Stimulated activated naive CD4-positive, alpha-beta T cell (primary cell): ENCODE measurements at regions not wholly inside any gene's neighbourhood (a gene's known extent, or its start where the extent isn't known, plus 50 kb on each side); places are given as distances from the start of the nearest gene placed in this dataset.
"Not testable (repeated sequence)": the region's sequence is repeated elsewhere in the genome, so short reads cannot be mapped to it uniquely, and the experiment has no call there.

Experiments used
- DNase-seq, 6 experiments: peaks; one replicate each; lab custom pipeline; 2025; lab: John Stamatoyannopoulos, UW

DNA sequence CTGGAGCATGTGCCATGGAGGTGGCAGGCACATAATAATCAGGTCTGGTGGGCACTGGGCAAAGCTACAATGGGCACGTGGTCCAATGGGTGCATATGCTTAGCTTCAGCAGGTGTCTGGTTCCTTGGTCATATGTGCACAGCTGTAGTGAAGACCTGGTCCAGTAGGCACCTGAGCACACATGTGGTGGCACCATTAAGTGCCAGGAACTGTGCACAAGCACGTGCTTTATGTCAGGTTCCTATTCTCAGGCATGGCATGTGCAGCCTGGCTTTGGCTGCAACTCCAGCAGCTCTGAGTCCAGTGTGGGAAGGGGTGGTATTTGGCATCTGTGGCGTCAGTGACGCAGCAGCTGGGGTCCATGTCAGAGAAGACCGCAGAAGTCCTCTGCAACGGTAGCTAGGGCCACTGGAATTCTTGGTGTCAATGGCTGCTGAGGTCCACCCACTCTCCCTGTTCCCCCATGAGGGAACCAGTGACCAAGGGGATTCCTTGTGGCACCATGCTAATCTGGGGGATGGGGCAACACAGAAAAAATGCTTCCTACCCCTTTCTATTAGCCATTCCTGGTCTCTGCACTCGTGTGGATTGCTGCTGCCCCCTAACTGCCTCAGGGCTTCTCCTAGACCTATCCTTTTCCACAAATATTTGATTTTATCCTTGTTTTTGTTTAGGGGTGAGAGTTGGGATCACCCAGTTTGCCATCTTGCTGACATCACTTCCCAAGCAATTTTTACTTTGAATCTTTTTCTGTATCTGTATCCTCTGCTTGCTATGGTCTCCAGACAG lies 262.9 kb upstream of the MAP2 start:
- DNase-seq, result no peak

DNA sequence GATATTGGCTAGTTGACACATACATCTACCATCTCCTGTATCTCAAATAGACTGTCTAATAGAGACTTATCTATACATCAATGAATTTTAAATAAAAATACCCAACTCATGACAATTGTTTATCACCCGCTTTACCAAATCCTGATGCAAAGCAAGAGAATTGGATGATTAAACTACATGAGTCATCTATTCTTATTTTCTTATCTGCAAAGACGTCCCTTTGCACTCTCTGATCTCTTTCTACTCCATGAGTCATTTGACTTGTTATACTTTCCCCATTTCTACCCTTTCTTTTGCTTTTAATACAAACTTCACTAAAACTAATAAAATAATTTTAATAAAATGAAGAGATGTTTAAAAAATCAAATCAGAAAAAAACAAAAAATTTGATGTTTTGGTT lies 261.7 kb upstream of the MAP2 start:
- DNase-seq, result no peak

DNA sequence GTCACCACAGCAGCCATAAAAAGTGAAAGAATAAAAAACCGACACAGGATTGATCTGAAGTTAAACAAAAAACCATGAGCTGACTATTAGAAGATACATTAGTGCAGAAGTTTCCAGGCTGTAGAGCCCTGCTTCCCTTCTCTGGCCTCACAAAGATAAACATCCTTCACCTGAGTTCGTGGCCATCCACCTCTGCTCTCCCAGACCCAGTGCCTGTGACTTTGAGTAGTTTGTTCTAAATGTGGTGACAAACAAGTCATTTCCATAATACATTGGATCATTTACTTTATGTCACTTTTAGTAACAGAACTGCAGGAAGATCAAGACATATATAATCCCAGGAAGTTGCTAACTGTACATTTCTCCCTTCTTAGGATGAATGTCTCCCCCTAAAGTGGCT lies 241.9 kb upstream of the MAP2 start:
- DNase-seq, result no peak

GRCh38 chr2:209186886-209187285 lies 237.0 kb upstream of the MAP2 start:
- not testable (repeated sequence) for DNase-seq

DNA sequence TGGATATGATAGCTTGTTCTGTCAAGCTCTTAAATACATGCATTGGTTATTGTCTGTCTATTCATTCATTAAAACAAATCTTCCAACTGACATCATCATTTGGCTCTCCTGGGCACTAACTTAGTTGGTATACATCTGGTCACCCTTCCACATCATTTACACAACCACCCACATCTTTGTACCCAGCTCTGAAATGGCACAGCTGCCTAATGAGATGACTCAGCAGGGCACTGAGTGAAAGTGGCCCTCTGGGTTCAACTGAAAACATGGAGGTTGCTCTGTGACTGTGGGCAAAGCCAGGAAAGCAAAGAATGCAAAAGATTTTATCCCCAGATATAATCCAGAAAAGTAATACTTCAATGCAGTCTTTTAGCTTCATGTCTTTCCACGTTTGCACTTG lies 234.0 kb upstream of the MAP2 start:
- no peak for DNase-seq

GRCh38 chr2:209191139-209191538 lies 232.7 kb upstream of the MAP2 start:
- no peak for DNase-seq

DNA sequence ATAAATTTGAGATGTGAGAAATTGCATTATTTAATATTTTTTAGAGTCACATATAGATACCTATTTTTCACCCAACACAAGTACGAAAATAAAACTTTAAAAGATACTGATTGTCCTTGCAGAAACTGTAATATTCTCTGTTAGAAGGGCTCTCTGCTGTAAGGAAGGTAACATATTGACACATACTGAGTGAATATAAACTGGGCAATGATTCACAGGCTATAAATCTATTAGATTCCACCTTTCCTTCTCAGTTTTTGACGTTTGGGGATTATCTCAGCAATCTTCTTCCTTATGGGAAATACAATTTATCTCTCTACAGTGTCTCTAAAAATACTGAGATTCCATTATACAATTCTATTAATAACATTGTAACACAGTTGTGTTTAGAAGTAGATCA lies 229.1 kb upstream of the MAP2 start:
- DNase-seq, result no peak

- DNase-seq, result no peak
Measured at GRCh38 chr2:209208211-209208610, 215.6 kb upstream of the MAP2 start.

GRCh38 chr2:209209943-209210342 lies 213.9 kb upstream of the MAP2 start:
- DNase-seq, result no peak

DNA sequence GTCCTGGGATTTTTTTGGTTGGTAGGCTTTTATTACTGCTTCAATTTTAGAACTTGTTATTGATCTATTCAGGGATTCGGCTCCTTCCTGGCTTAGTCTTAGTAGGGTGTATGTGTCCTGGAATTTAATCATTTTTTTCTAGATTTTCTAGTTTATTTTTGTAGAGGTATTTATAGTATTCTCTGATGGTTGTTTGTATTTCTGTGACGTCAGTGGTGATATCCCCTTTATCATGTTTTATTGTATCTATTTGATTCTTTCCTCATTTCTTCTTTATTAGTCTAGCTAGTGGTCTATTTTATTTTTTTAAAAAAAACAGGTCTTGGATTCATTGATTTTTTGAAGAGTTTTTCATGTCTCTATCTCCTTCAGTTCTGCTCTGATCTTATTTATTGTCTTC lies 193.3 kb upstream of the MAP2 start:
- no peak for DNase-seq

- no peak for DNase-seq
Measured at GRCh38 chr2:209236377-209236776, 187.5 kb upstream of the MAP2 start.

- DNase-seq, result no peak
Measured at GRCh38 chr2:209238765-209239584, 184.9 kb upstream of the MAP2 start.

DNA sequence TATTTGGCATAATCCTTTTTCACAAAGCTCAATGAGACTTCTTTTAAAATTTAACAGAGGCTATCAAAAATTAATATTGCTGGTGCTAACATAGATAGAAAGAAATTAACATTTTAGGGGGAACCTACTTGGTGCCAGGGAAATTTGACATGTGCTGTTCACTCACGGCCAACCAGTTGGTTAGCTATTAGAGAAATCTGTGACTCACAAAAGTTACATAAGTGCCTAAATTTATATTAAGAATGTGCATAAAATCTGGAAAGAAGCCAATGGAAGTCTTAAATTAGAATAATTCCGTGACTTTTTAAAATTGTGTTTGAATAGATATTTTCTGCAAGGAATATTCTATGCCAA lies 184.3 kb upstream of the MAP2 start:
- no peak for DNase-seq

DNA sequence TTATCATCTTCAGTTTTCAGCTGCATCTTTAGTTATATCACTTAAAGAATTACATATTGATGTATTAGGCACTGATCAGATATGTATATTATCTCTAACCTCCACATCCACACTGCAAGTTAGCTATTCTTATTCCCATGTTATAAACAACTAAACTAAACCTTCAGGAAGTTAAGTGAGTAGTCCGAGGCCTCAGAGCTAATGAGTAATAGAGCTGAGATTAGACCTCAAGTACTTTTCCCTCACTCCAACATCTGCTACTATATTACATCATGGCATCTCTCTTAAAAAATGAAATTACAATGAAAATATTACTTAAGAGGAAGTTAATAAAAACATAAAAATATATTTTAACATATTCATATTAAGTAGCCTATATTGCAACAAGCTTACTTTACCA lies 183.6 kb upstream of the MAP2 start:
- DNase-seq, result no peak

GRCh38 chr2:209253544-209253943 lies 170.3 kb upstream of the MAP2 start:
- DNase-seq, result no peak

DNA sequence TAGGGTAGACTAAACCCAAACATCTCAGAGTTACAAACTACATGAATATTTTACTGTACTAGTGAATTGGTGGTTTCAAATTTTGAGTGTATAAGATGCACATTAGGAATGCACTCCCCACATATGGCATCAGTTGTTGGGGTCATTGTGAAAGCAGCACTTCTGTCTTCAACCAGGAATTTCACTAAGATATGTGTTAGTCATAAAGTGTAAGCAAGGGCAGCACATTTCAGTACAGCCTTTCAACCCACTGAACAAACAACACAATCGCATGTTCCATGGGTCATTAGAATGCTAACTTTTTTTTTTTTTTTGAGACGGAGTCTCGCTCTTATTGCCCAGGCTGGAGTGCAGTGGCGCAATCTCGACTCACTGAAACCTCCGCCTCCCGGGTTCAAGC lies 164.1 kb upstream of the MAP2 start:
- DNase-seq, result no peak

GRCh38 chr2:209260281-209260680 lies 163.6 kb upstream of the MAP2 start:
- DNase-seq, result no peak

GRCh38 chr2:209261366-209262053 lies 162.3 kb upstream of the MAP2 start:
- DNase-seq, result not testable (repeated sequence)

DNA sequence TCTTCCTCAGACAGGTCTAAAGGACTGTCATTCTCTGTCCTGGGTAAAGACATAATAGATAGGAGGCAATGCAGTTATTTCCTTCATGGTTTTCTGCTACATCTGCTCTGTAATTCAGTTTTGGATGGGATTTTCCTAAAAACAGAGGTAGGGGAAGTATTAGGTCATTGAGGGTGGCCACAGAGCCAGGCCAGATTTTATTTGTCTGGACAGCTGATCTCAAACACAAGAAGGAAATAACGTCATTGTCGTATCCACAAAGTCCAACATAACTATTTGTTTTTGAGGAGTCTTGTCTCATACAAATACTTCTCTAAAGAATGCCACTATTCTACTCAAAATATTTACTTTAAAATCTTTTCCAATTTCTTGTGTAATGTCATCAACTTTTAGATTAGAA lies 154.8 kb upstream of the MAP2 start:
- no peak for DNase-seq

GRCh38 chr2:209276000-209276399 lies 147.8 kb upstream of the MAP2 start:
- DNase-seq, result no peak

DNA sequence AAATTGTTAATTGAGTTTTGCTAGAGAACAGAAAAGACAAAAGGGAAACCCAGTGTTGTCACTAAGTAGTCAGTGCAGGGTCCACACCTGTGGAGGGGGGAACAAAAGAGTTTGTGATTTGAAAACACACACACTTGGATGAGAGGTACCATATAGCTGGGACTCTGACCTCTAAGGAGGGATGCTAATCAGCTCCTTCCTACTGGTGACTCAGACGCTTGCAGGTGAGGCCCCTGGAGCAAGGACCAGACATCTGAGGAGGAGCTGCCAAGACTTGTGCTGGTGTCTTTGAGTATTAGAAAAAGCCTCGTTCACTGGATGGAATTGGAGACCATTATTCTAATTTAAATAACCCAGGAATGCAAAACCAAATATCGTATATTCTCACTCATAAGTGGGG lies 146.4 kb upstream of the MAP2 start:
- no peak for DNase-seq

DNA sequence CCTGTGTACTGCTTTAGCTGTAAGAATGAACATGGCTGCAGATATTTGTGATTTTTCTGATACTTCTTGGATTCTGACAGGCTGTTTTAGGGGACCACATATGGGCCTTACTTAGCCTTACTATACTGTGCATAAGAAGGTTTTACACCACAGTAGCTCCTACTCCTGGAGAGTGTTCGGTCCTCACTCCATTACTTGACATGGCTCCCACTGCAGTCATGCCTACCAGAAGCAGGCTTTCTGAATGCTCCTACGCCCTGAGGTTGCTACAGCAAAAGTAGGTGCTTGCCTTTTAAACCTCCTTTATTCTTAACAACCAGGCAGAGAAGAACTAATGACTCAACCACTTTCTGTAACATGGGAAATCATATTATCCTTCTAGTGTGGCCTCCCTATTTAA lies 125.2 kb upstream of the MAP2 start:
- DNase-seq, result no peak

- not testable (repeated sequence) for DNase-seq
Measured at GRCh38 chr2:209299478-209299877, 124.4 kb upstream of the MAP2 start.
